Bronchial epithelial cell (primary cell): ENCODE measurements at regions not wholly inside any gene's neighbourhood (a gene's known extent, or its start where the extent isn't known, plus 50 kb on each side); places are given as distances from the start of the nearest gene placed in this dataset.

Source experiments
- DNase-seq: peaks from one replicate; pipeline ENCODE4 v3.0.0-alpha.2; 2010; ENCODE audit warnings: low read depth
- FAIRE-seq: peaks from 2 replicates; lab custom pipeline; 2011; peaks lifted over from hg19 to GRCh38; lab: Jason Lieb, UNC
- H3K27me3 ChIP-seq: 2 replicates; pipeline ENCODE4 v1.5.1; 2011; ENCODE audit warnings: low read length; ENCODE audit not compliant: control insufficient read depth, insufficient read depth
- H3K36me3 ChIP-seq: 2 replicates; pipeline ENCODE4 v1.5.1; 2011; ENCODE audit warnings: low read length; ENCODE audit not compliant: control insufficient read depth, insufficient read depth
- H3K4me3 ChIP-seq: 2 replicates; pipeline ENCODE4 v1.5.1; 2011; ENCODE audit warnings: mild to moderate bottlenecking, low read depth, low read length, control low read depth
- CTCF ChIP-seq: IDR thresholded peaks from 2 replicates; pipeline ENCODE4 v1.5.1; 2011; ENCODE audit warnings: mild to moderate bottlenecking, moderate library complexity, low read length, control low read depth, inconsistent platforms; ENCODE audit not compliant: insufficient read depth, severe bottlenecking

GRCh38 chr6:12221856-12222255 is 68.3 kb upstream of the EDN1 start:
- no peaks in the 10 kb centered on the region for H3K27me3 ChIP-seq
- FAIRE-seq (no peak), DNase-seq (no peak)
- no peak for TF ChIP-seq CTCF
- no peaks in the 10 kb centered on the region for H3K36me3 ChIP-seq
- H3K4me3 ChIP-seq: no peak overlapping the region

- DNase-seq (peak; percentile 77), FAIRE-seq (peak; percentile 66)
Measured at GRCh38 chr6:12222405-12223366, 67.5 kb upstream of the EDN1 start.

GRCh38 chr6:12223383-12223782 is 66.8 kb upstream of the EDN1 start:
- Histone ChIP-seq H3K36me3 (no peaks in the 10 kb centered on the region), H3K27me3 (no peaks in the 10 kb centered on the region), H3K4me3 (no peak overlapping the region)
- TF ChIP-seq CTCF: no peak
- DNase-seq (no peak), FAIRE-seq (no peak)

More at GRCh38 chr6:12222405-12223366, 67.5 kb upstream of the EDN1 start:
- H3K36me3 ChIP-seq: no peaks in the 10 kb centered on the region
- H3K4me3 ChIP-seq: no peak overlapping the region
- H3K27me3 ChIP-seq: no peaks in the 10 kb centered on the region
- no peak for TF ChIP-seq CTCF

GRCh38 chr6:12224251-12224650 is 65.9 kb upstream of the EDN1 start:
- H3K36me3 ChIP-seq: no peaks in the 10 kb centered on the region
- TF ChIP-seq CTCF: no peak
- no peak overlapping the region for H3K4me3 ChIP-seq
- DNase-seq: no peak
- no peaks in the 10 kb centered on the region for H3K27me3 ChIP-seq
- no peak for FAIRE-seq

GRCh38 chr6:12228447-12229146 is 61.6 kb upstream of the EDN1 start:
- FAIRE-seq (no peak), DNase-seq (peak; percentile 67)
- TF ChIP-seq CTCF: no peak
- H3K4me3 ChIP-seq: no peak overlapping the region
- no peaks in the 10 kb centered on the region for H3K27me3 ChIP-seq
- no peaks in the 10 kb centered on the region for H3K36me3 ChIP-seq
